IPS-15b (cell line): ENCODE measurements at regions not wholly inside any gene's neighbourhood (a gene's known extent, or its start where the extent isn't known, plus 50 kb on each side); places are given as distances from the start of the nearest gene placed in this dataset.
"Not testable (repeated sequence)": the region's sequence is repeated elsewhere in the genome, so short reads cannot be mapped to it uniquely, and the experiment has no call there.

Experiments
- H3K27me3 ChIP-seq: one replicate; pipeline ENCODE4 v1.6.1; 2013; ENCODE audit warnings: low read length; ENCODE audit not compliant: control insufficient read depth, insufficient read depth
- H3K36me3 ChIP-seq: one replicate; pipeline ENCODE4 v1.6.1; 2013; ENCODE audit warnings: low read length; ENCODE audit not compliant: control insufficient read depth, insufficient read depth
- H3K4me1 ChIP-seq: one replicate; pipeline ENCODE4 v1.6.1; 2013; ENCODE audit warnings: mild to moderate bottlenecking, low read length; ENCODE audit not compliant: control insufficient read depth, insufficient read depth
- H3K4me3 ChIP-seq: one replicate; pipeline ENCODE4 v1.5.1; 2013; ENCODE audit warnings: low read depth, low read length
- H3K9ac ChIP-seq: one replicate; pipeline ENCODE4 v1.6.1; 2013; ENCODE audit warnings: low read depth, mild to moderate bottlenecking, low read length
- H3K9me3 ChIP-seq: one replicate; pipeline ENCODE4 v1.6.1; 2013; ENCODE audit warnings: mild to moderate bottlenecking, low read length; ENCODE audit not compliant: control insufficient read depth, insufficient read depth

- H3K9ac ChIP-seq, H3K27me3 ChIP-seq, H3K4me1 ChIP-seq, H3K36me3 ChIP-seq, H3K4me3 ChIP-seq, H3K9me3 ChIP-seq: not testable (repeated sequence)
Observed at GRCh38 chr4:4037399-4038138, 189.2 kb downstream of the OTOP1 start.

GRCh38 chr4:4045823-4046222, 180.9 kb downstream of the OTOP1 start:
- not testable (repeated sequence) for H3K4me1 ChIP-seq, H3K36me3 ChIP-seq, H3K9me3 ChIP-seq, H3K27me3 ChIP-seq, H3K9ac ChIP-seq, H3K4me3 ChIP-seq

GRCh38 chr4:4046686-4047085, 180.0 kb downstream of the OTOP1 start:
- H3K27me3 ChIP-seq, H3K4me1 ChIP-seq, H3K36me3 ChIP-seq, H3K9ac ChIP-seq, H3K9me3 ChIP-seq: not testable (repeated sequence)
- H3K4me3 ChIP-seq, result peak overlapping the region; percentile 27

- not testable (repeated sequence) for H3K27me3 ChIP-seq, H3K9me3 ChIP-seq, H3K36me3 ChIP-seq, H3K4me1 ChIP-seq
- Histone ChIP-seq H3K9ac (peak overlapping the region; percentile 54), H3K4me3 (peak overlapping the region; percentile 64)
Observed at GRCh38 chr4:4047202-4047601, 179.5 kb downstream of the OTOP1 start.

GRCh38 chr4:4048227-4048626, 178.5 kb downstream of the OTOP1 start:
- not testable (repeated sequence) for H3K27me3 ChIP-seq, H3K4me1 ChIP-seq, H3K9me3 ChIP-seq, H3K9ac ChIP-seq, H3K36me3 ChIP-seq
- H3K4me3 ChIP-seq, result peak overlapping the region; percentile 64

- not testable (repeated sequence) for H3K27me3 ChIP-seq, H3K36me3 ChIP-seq, H3K9me3 ChIP-seq, H3K9ac ChIP-seq, H3K4me3 ChIP-seq, H3K4me1 ChIP-seq
Observed at GRCh38 chr4:4050781-4051180, 175.9 kb downstream of the OTOP1 start.

- H3K9ac ChIP-seq, H3K27me3 ChIP-seq, H3K4me3 ChIP-seq, H3K36me3 ChIP-seq, H3K4me1 ChIP-seq, H3K9me3 ChIP-seq: not testable (repeated sequence)
Observed at GRCh38 chr4:4052933-4053332, 173.8 kb downstream of the OTOP1 start.

GRCh38 chr4:4057226-4057625, 169.5 kb downstream of the OTOP1 start:
- H3K4me1 ChIP-seq, H3K27me3 ChIP-seq, H3K4me3 ChIP-seq, H3K9ac ChIP-seq, H3K9me3 ChIP-seq, H3K36me3 ChIP-seq: not testable (repeated sequence)

- not testable (repeated sequence) for H3K4me3 ChIP-seq, H3K36me3 ChIP-seq, H3K9ac ChIP-seq, H3K9me3 ChIP-seq, H3K27me3 ChIP-seq, H3K4me1 ChIP-seq
Observed at GRCh38 chr4:4084171-4084570, 142.6 kb downstream of the OTOP1 start.

GRCh38 chr4:4089716-4090419, 136.9 kb downstream of the OTOP1 start:
- not testable (repeated sequence) for H3K36me3 ChIP-seq

GRCh38 chr4:4090720-4091119, 136.0 kb downstream of the OTOP1 start:
- not testable (repeated sequence) for H3K9me3 ChIP-seq, H3K4me1 ChIP-seq, H3K4me3 ChIP-seq, H3K9ac ChIP-seq, H3K36me3 ChIP-seq, H3K27me3 ChIP-seq

More at GRCh38 chr4:4089716-4090419, 136.9 kb downstream of the OTOP1 start:
- H3K9me3 ChIP-seq, H3K4me3 ChIP-seq, H3K27me3 ChIP-seq, H3K4me1 ChIP-seq, H3K9ac ChIP-seq: not testable (repeated sequence)

GRCh38 chr4:4092159-4092558, 134.6 kb downstream of the OTOP1 start:
- H3K9ac ChIP-seq, H3K27me3 ChIP-seq, H3K4me3 ChIP-seq, H3K9me3 ChIP-seq, H3K36me3 ChIP-seq, H3K4me1 ChIP-seq: not testable (repeated sequence)
